Neural progenitor cell (in vitro differentiated cells): ENCODE measurements at regions not wholly inside any gene's neighbourhood (a gene's known extent, or its start where the extent isn't known, plus 50 kb on each side); places are given as distances from the start of the nearest gene placed in this dataset.

Experiments
- EZH2 ChIP-seq: fragments of 200-600 bp; sonication (generic); IDR thresholded peaks from 2 replicates; pipeline ENCODE4 v1.6.1; 2017; ENCODE audit warnings: antibody characterized with exemption, mild to moderate bottlenecking, moderate library complexity
- EZH2phosphoT487 ChIP-seq: fragments of 200-600 bp; sonication (generic); IDR thresholded peaks from 2 replicates; pipeline ENCODE4 v1.6.1; 2017; ENCODE audit warnings: antibody characterized with exemption
- TF ChIP-seq, protein P1 (sequence below): fragments of 200-600 bp; sonication (generic); IDR thresholded peaks from 2 replicates; pipeline ENCODE4 v1.5.1; 2017; ENCODE audit warnings: antibody characterized with exemption, mild to moderate bottlenecking

DNA sequence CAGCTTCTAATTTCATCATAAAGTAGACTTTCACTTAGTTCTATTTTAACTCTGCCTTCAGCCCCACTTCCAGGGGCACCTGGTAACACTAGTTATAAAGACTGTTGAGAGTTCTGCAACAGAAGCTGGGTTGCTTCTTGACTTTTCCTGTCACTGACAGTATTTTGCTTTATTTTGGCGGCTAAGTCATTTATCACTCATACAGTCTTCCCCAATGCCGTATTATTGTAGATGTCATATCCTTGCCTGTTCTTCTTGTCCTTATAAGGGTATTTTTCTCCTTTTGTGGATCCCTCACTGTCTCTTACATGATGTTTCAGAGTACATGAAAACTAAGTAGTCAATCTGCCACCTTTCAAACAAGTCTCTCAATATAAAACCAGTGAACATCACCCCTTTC is 369.0 kb upstream of the PPP2R3A start:
- TF ChIP-seq, protein P1, sequence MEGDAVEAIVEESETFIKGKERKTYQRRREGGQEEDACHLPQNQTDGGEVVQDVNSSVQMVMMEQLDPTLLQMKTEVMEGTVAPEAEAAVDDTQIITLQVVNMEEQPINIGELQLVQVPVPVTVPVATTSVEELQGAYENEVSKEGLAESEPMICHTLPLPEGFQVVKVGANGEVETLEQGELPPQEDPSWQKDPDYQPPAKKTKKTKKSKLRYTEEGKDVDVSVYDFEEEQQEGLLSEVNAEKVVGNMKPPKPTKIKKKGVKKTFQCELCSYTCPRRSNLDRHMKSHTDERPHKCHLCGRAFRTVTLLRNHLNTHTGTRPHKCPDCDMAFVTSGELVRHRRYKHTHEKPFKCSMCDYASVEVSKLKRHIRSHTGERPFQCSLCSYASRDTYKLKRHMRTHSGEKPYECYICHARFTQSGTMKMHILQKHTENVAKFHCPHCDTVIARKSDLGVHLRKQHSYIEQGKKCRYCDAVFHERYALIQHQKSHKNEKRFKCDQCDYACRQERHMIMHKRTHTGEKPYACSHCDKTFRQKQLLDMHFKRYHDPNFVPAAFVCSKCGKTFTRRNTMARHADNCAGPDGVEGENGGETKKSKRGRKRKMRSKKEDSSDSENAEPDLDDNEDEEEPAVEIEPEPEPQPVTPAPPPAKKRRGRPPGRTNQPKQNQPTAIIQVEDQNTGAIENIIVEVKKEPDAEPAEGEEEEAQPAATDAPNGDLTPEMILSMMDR: no peak
- TF ChIP-seq EZH2 (no peak), EZH2phosphoT487 (no peak)
